ENCODE measurements at regions not wholly inside any gene's neighbourhood (a gene's known extent, or its start where the extent isn't known, plus 50 kb on each side); places are given as distances from the start of the nearest gene placed in this dataset.

- no peak overlapping the region for H3K4me3 ChIP-seq (ENCODE audit: low read depth, low read length)
- no peak for TF ChIP-seq CTCF (IDR thresholded peaks at IDR 0.05)
- no peaks in the 10 kb centered on the region for H3K4me1 ChIP-seq
- no peak overlapping the region for H3K27ac ChIP-seq
- no peak overlapping the region for H3K4me2 ChIP-seq (ENCODE audit: low read length)
- H3K36me3 ChIP-seq (ENCODE audit: control insufficient read depth, insufficient read depth, low read length): no peaks in the 10 kb centered on the region
- H3K27me3 ChIP-seq (ENCODE audit: control insufficient read depth, insufficient read depth, low read length): no peaks in the 10 kb centered on the region
- H3K79me2 ChIP-seq: no peaks in the 10 kb centered on the region
- no peak overlapping the region for H2AFZ ChIP-seq
- H3K9me3 ChIP-seq (ENCODE audit: control insufficient read depth, low read length): no peaks in the 10 kb centered on the region
- no peak overlapping the region for H3K9ac ChIP-seq
Observed at GRCh38 chr2:180394305-180394704, 387.2 kb upstream of the CWC22 start.

- H3K4me3 ChIP-seq (ENCODE audit: low read depth, low read length): no peak overlapping the region
- no peaks in the 10 kb centered on the region for H3K9me3 ChIP-seq (ENCODE audit: control insufficient read depth, low read length)
- H2AFZ ChIP-seq: no peak overlapping the region
- H3K36me3 ChIP-seq (ENCODE audit: control insufficient read depth, insufficient read depth, low read length): no peaks in the 10 kb centered on the region
- H3K9ac ChIP-seq: no peak overlapping the region
- no peaks in the 10 kb centered on the region for H3K4me1 ChIP-seq
- no peaks in the 10 kb centered on the region for H3K79me2 ChIP-seq
- no peaks in the 10 kb centered on the region for H3K27me3 ChIP-seq (ENCODE audit: control insufficient read depth, insufficient read depth, low read length)
- H3K4me2 ChIP-seq (ENCODE audit: low read length): no peak overlapping the region
- no peak for TF ChIP-seq CTCF (IDR thresholded peaks at IDR 0.05)
- H3K27ac ChIP-seq: no peak overlapping the region
Observed at GRCh38 chr2:180385601-180386201, 378.6 kb upstream of the CWC22 start.

DNA sequence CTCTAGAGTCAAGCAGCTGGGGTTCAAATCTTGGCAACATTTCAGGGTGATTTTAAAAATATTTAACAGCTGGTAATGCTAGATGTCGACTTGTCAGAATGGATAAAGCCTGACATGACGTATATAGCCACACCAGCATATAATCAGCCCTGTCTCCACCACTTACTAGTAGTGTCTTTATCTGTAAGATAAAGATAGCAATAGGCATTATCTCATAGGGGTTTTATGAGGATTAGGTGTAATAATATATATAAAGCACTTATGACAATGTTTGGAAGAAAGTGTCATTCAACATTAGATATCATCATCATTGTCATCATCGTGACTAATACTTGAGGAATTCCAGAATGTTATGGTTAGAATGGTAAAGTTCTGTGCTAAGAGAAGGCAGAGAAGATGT is 369.0 kb upstream of the CWC22 start:
- Histone ChIP-seq H3K36me3 (ENCODE audit: control insufficient read depth, insufficient read depth, low read length) (no peaks in the 10 kb centered on the region), H3K27ac (no peak overlapping the region), H3K4me3 (ENCODE audit: low read depth, low read length) (no peak overlapping the region), H2AFZ (no peak overlapping the region), H3K79me2 (no peaks in the 10 kb centered on the region), H3K9me3 (ENCODE audit: control insufficient read depth, low read length) (no peaks in the 10 kb centered on the region), H3K4me2 (ENCODE audit: low read length) (no peak overlapping the region), H3K9ac (no peak overlapping the region), H3K4me1 (no peaks in the 10 kb centered on the region), H3K27me3 (ENCODE audit: control insufficient read depth, insufficient read depth, low read length) (no peaks in the 10 kb centered on the region)
- no peak for TF ChIP-seq CTCF (IDR thresholded peaks at IDR 0.05)

GRCh38 chr2:180374502-180375281 is 367.6 kb upstream of the CWC22 start:
- Histone ChIP-seq H2AFZ (no peak overlapping the region), H3K4me2 (ENCODE audit: low read length) (no peak overlapping the region), H3K4me1 (no peaks in the 10 kb centered on the region), H3K36me3 (ENCODE audit: control insufficient read depth, insufficient read depth, low read length) (no peaks in the 10 kb centered on the region), H3K9ac (no peak overlapping the region), H3K79me2 (no peaks in the 10 kb centered on the region), H3K9me3 (ENCODE audit: control insufficient read depth, low read length) (no peaks in the 10 kb centered on the region), H3K27ac (no peak overlapping the region), H3K4me3 (ENCODE audit: low read depth, low read length) (no peak overlapping the region), H3K27me3 (ENCODE audit: control insufficient read depth, insufficient read depth, low read length) (no peaks in the 10 kb centered on the region)
- TF ChIP-seq CTCF (IDR thresholded peaks at IDR 0.05): no peak

Data from parathyroid adenoma (tissue), 2 donors.